GM19238 (cell line): ENCODE measurements at regions not wholly inside any gene's neighbourhood (a gene's known extent, or its start where the extent isn't known, plus 50 kb on each side); places are given as distances from the start of the nearest gene placed in this dataset.
A peak's percentile ranks its signal among the peaks of the same experiment; 100 is the strongest.

Experiments used
- DNase-seq: peaks from one replicate; pipeline ENCODE4 v3.0.0; 2011; ENCODE audit warnings: low spot score; ENCODE audit not compliant: insufficient read length

GRCh38 chr16:87552072-87552718 is 50.1 kb upstream of the JPH3 start:
- DNase-seq = no peak

GRCh38 chr16:87551487-87551886 is 50.8 kb upstream of the JPH3 start:
- no peak for DNase-seq

GRCh38 chr16:87550495-87550961 is 51.8 kb upstream of the JPH3 start:
- DNase-seq = peak; percentile 58

- DNase-seq = no peak
Observed at GRCh38 chr16:87549627-87550494, 52.4 kb upstream of the JPH3 start.

- no peak for DNase-seq
Observed at GRCh38 chr16:87548046-87548445, 54.3 kb upstream of the JPH3 start.

- no peak for DNase-seq
Observed at GRCh38 chr16:87543436-87544191, 50.8 kb upstream of the ZCCHC14 start.

GRCh38 chr16:87542531-87543102 is 49.8 kb upstream of the ZCCHC14 start:
- no peak for DNase-seq
